Large intestine (tissue), 3 donors: ENCODE measurements at regions not wholly inside any gene's neighbourhood (a gene's known extent, or its start where the extent isn't known, plus 50 kb on each side); places are given as distances from the start of the nearest gene placed in this dataset.

ENCODE experiments used
- DNase-seq, 2 donors: peaks; one replicate each; pipeline versions ENCODE4 v3.0.0 to v3.0.0-alpha.2; 2013
- H3K27ac ChIP-seq: one replicate; pipeline ENCODE4 v1.5.1; 2013; ENCODE audit warnings: low read length
- H3K27me3 ChIP-seq: 2 replicates; pipeline ENCODE4 v1.6.1; 2013; ENCODE audit warnings: low read length; ENCODE audit not compliant: control insufficient read depth, insufficient read depth
- H3K36me3 ChIP-seq: 2 replicates; pipeline ENCODE4 v1.6.1; 2013; ENCODE audit warnings: low read length; ENCODE audit not compliant: control insufficient read depth, insufficient read depth
- H3K4me1 ChIP-seq: one replicate; pipeline ENCODE4 v1.6.1; 2013; ENCODE audit warnings: low read length; ENCODE audit not compliant: control insufficient read depth, insufficient read depth
- H3K4me3 ChIP-seq: one replicate; pipeline ENCODE4 v1.5.1; 2013; ENCODE audit warnings: low read length
- H3K9me3 ChIP-seq: one replicate; pipeline ENCODE4 v1.6.1; 2013; ENCODE audit warnings: mild to moderate bottlenecking, low read depth, low read length, moderate library complexity; ENCODE audit not compliant: control insufficient read depth
- WGBS: methylation state at CpG from one replicate; pipeline ENCODE4 v1.1.5; 2013; ENCODE audit warnings: low lambda C conversion rate; ENCODE audit not compliant: insufficient coverage; 5-methylcytosine and 5-hydroxymethylcytosine counted together

- H3K4me3 ChIP-seq = no peak overlapping the region
- no peaks in the 10 kb centered on the region for H3K36me3 ChIP-seq
- H3K27ac ChIP-seq = no peak overlapping the region
- no peaks in the 10 kb centered on the region for H3K4me1 ChIP-seq
- no CpG with 5 or more reads among the region's 1 CpG for WGBS
- no peaks in the 10 kb centered on the region for H3K27me3 ChIP-seq
- H3K9me3 ChIP-seq = no peaks in the 10 kb centered on the region
- no peak for DNase-seq
Measured at GRCh38 chr4:18795794-18796193, 774.2 kb upstream of the LCORL start.

- 100% methylated on average over 2 of the region's 4 CpGs for WGBS
- Histone ChIP-seq H3K9me3 (peaks cover 3% of the 10 kb centered on the region), H3K27ac (no peak overlapping the region), H3K4me1 (no peaks in the 10 kb centered on the region), H3K27me3 (no peaks in the 10 kb centered on the region), H3K36me3 (no peaks in the 10 kb centered on the region), H3K4me3 (no peak overlapping the region)
- no peak for DNase-seq
Measured at GRCh38 chr4:18777190-18777930, 755.8 kb upstream of the LCORL start.

GRCh38 chr4:18767921-18768320, 746.4 kb upstream of the LCORL start:
- 83% methylated on average over 1 of the region's 2 CpGs for WGBS
- Histone ChIP-seq H3K27me3 (no peaks in the 10 kb centered on the region), H3K27ac (no peak overlapping the region), H3K36me3 (no peaks in the 10 kb centered on the region), H3K9me3 (no peaks in the 10 kb centered on the region), H3K4me3 (no peak overlapping the region), H3K4me1 (no peaks in the 10 kb centered on the region)
- DNase-seq = no peak

GRCh38 chr4:18756671-18757070, 735.1 kb upstream of the LCORL start:
- H3K4me1 ChIP-seq = no peaks in the 10 kb centered on the region
- no peak overlapping the region for H3K27ac ChIP-seq
- H3K9me3 ChIP-seq = no peaks in the 10 kb centered on the region
- H3K36me3 ChIP-seq = no peaks in the 10 kb centered on the region
- DNase-seq = no peak
- H3K4me3 ChIP-seq = no peak overlapping the region
- no peaks in the 10 kb centered on the region for H3K27me3 ChIP-seq

GRCh38 chr4:18754180-18754579, 732.6 kb upstream of the LCORL start:
- no peak overlapping the region for H3K4me3 ChIP-seq
- no peak overlapping the region for H3K27ac ChIP-seq

GRCh38 chr4:18751083-18751482, 729.5 kb upstream of the LCORL start:
- Histone ChIP-seq H3K4me1 (no peaks in the 10 kb centered on the region), H3K27me3 (no peaks in the 10 kb centered on the region), H3K36me3 (no peaks in the 10 kb centered on the region), H3K4me3 (no peak overlapping the region), H3K27ac (no peak overlapping the region), H3K9me3 (peaks cover 2% of the 10 kb centered on the region)
- no peak for DNase-seq
- no CpG with 5 or more reads among the region's 1 CpG for WGBS

More at GRCh38 chr4:18754180-18754579, 732.6 kb upstream of the LCORL start:
- no peaks in the 10 kb centered on the region for H3K27me3 ChIP-seq
- H3K9me3 ChIP-seq = no peaks in the 10 kb centered on the region
- no CpG with 5 or more reads among the region's 2 CpGs for WGBS
- H3K36me3 ChIP-seq = no peaks in the 10 kb centered on the region
- no peaks in the 10 kb centered on the region for H3K4me1 ChIP-seq
- no peak for DNase-seq

- no peak overlapping the region for H3K27ac ChIP-seq
- H3K4me3 ChIP-seq = no peak overlapping the region
- no peaks in the 10 kb centered on the region for H3K4me1 ChIP-seq
- H3K36me3 ChIP-seq = no peaks in the 10 kb centered on the region
- no peaks in the 10 kb centered on the region for H3K27me3 ChIP-seq
- 100% methylated on average over 1 of the region's 2 CpGs for WGBS
- DNase-seq = no peak
- H3K9me3 ChIP-seq = peaks cover 2% of the 10 kb centered on the region
Measured at GRCh38 chr4:18749391-18749790, 727.8 kb upstream of the LCORL start.

GRCh38 chr4:18736551-18736950, 715.0 kb upstream of the LCORL start:
- Histone ChIP-seq H3K9me3 (no peaks in the 10 kb centered on the region), H3K4me1 (no peaks in the 10 kb centered on the region), H3K4me3 (no peak overlapping the region), H3K27ac (no peak overlapping the region), H3K27me3 (no peaks in the 10 kb centered on the region), H3K36me3 (no peaks in the 10 kb centered on the region)
- no peak for DNase-seq

GRCh38 chr4:18735740-18736268, 714.2 kb upstream of the LCORL start:
- no CpG with 5 or more reads among the region's 3 CpGs for WGBS
- no peaks in the 10 kb centered on the region for H3K27me3 ChIP-seq
- no peaks in the 10 kb centered on the region for H3K4me1 ChIP-seq
- H3K4me3 ChIP-seq = no peak overlapping the region
- no peak overlapping the region for H3K27ac ChIP-seq
- no peaks in the 10 kb centered on the region for H3K36me3 ChIP-seq
- no peak for DNase-seq
- H3K9me3 ChIP-seq = no peaks in the 10 kb centered on the region

- Histone ChIP-seq H3K4me1 (no peaks in the 10 kb centered on the region), H3K27ac (no peak overlapping the region), H3K9me3 (no peaks in the 10 kb centered on the region), H3K4me3 (no peak overlapping the region), H3K36me3 (no peaks in the 10 kb centered on the region), H3K27me3 (no peaks in the 10 kb centered on the region)
- WGBS = no CpG with 5 or more reads among the region's 2 CpGs
- no peak for DNase-seq
Measured at GRCh38 chr4:18734405-18734804, 712.9 kb upstream of the LCORL start.

- WGBS = no CpG with 5 or more reads among the region's 2 CpGs
- no peak for DNase-seq
- no peaks in the 10 kb centered on the region for H3K9me3 ChIP-seq
- no peaks in the 10 kb centered on the region for H3K4me1 ChIP-seq
- H3K4me3 ChIP-seq = no peak overlapping the region
- no peaks in the 10 kb centered on the region for H3K36me3 ChIP-seq
- no peak overlapping the region for H3K27ac ChIP-seq
- no peaks in the 10 kb centered on the region for H3K27me3 ChIP-seq
Measured at GRCh38 chr4:18733961-18734360, 712.4 kb upstream of the LCORL start.
